GM23338 (cell line): ENCODE measurements at regions not wholly inside any gene's neighbourhood (a gene's known extent, or its start where the extent isn't known, plus 50 kb on each side); places are given as distances from the start of the nearest gene placed in this dataset.
A peak's percentile ranks its signal among the peaks of the same experiment; 100 is the strongest.

Source experiments
- ATAC-seq: fragments of 200-7000 bp; cut with Tn5 transposase; 3 replicates; pipeline ENCODE4 v1.9.1; 2020
- DNase-seq: peaks from one replicate; pipeline ENCODE4 v3.0.0-alpha.2; 2015; ENCODE audit warnings: low spot score
- H2AFZ ChIP-seq: fragments of 200-600 bp; sonication (generic); 2 replicates; pipeline ENCODE4 v1.8.0; 2016; ENCODE audit warnings: antibody characterized with exemption, mild to moderate bottlenecking, moderate library complexity
- H3F3A ChIP-seq: fragments of 200-600 bp; sonication (generic); replicated peaks from 2 replicates; pipeline ENCODE4 v1.8.0; 2017; ENCODE audit warnings: antibody characterized with exemption, mixed run types, low read depth
- H3K27ac ChIP-seq: fragments of 200-600 bp; sonication (generic); 2 replicates; pipeline ENCODE4 v1.6.1; 2016; ENCODE audit warnings: low read depth
- H3K27me3 ChIP-seq: fragments of 200-600 bp; sonication (generic); 2 replicates; pipeline ENCODE4 v1.8.0; 2016; ENCODE audit warnings: mild to moderate bottlenecking, mixed run types, moderate library complexity; ENCODE audit not compliant: insufficient read depth
- H3K36me3 ChIP-seq: fragments of 200-600 bp; sonication (generic); 2 replicates; pipeline ENCODE4 v1.8.0; 2016; ENCODE audit warnings: mild to moderate bottlenecking; ENCODE audit not compliant: insufficient read depth
- H3K4me1 ChIP-seq: fragments of 200-600 bp; sonication (generic); 2 replicates; pipeline ENCODE4 v1.8.0; 2016; ENCODE audit warnings: mild to moderate bottlenecking, moderate library complexity; ENCODE audit not compliant: insufficient read depth
- H3K4me2 ChIP-seq: fragments of 200-600 bp; sonication (generic); 2 replicates; pipeline ENCODE4 v1.7.1; 2017; ENCODE audit warnings: mixed run types
- H3K4me3 ChIP-seq: fragments of 200-600 bp; sonication (generic); 2 replicates; pipeline ENCODE4 v1.6.1; 2016; ENCODE audit warnings: mixed run types
- H3K79me2 ChIP-seq: fragments of 200-600 bp; sonication (generic); replicated peaks from 2 replicates; pipeline ENCODE4 v1.8.0; 2017; ENCODE audit warnings: mild to moderate bottlenecking; ENCODE audit not compliant: insufficient read depth
- H3K9me2 ChIP-seq: fragments of 200-600 bp; sonication (generic); 2 replicates; pipeline ENCODE4 v1.8.0; 2017; ENCODE audit not compliant: insufficient read depth
- H4K20me1 ChIP-seq: fragments of 200-600 bp; sonication (generic); replicated peaks from 2 replicates; pipeline ENCODE4 v1.8.0; 2017; ENCODE audit warnings: mild to moderate bottlenecking; ENCODE audit not compliant: insufficient read depth
- H3K27ac Mint-ChIP-seq: 2 replicates; pipeline ENCODE4 v1.8.0; 2020; ENCODE audit warnings: inconsistent platforms, mild to moderate bottlenecking, moderate library complexity, mixed read lengths
- H3K27me3 Mint-ChIP-seq: 3 replicates; pipeline ENCODE4 v1.8.0; 2022; ENCODE audit warnings: low read depth, mild to moderate bottlenecking, moderate library complexity, mixed read lengths, inconsistent platforms; ENCODE audit not compliant: insufficient read depth, poor library complexity
- H3K36me3 Mint-ChIP-seq: 3 replicates; pipeline ENCODE4 v1.8.0; 2021; ENCODE audit warnings: low read depth, mild to moderate bottlenecking, inconsistent platforms, moderate library complexity, mixed read lengths
- H3K4me1 Mint-ChIP-seq: 3 replicates; pipeline ENCODE4 v1.8.0; 2020; ENCODE audit warnings: mild to moderate bottlenecking, inconsistent platforms, mixed read lengths
- H3K4me3 Mint-ChIP-seq: 3 replicates; pipeline ENCODE4 v1.8.0; 2021; ENCODE audit warnings: moderate library complexity, mild to moderate bottlenecking, inconsistent platforms, mixed read lengths
- H3K9me3 Mint-ChIP-seq: 3 replicates; pipeline ENCODE4 v1.8.0; 2020; ENCODE audit warnings: moderate library complexity, mild to moderate bottlenecking, inconsistent platforms, mixed read lengths
- CREB1 ChIP-seq: fragments of 250-450 bp; sonication (Bioruptor Pico); IDR thresholded peaks from 2 replicates; pipeline ENCODE4 v1.5.0; 2020; ENCODE audit warnings: low read depth, mild to moderate bottlenecking, moderate library complexity
- EZH2 ChIP-seq: fragments of 200-600 bp; sonication (generic); IDR thresholded peaks from one replicate; pipeline ENCODE4 v1.8.0; 2017; ENCODE audit warnings: antibody characterized with exemption, mild to moderate bottlenecking, low read depth; ENCODE audit not compliant: unreplicated experiment
- EZH2phosphoT487 ChIP-seq: fragments of 200-600 bp; sonication (generic); IDR thresholded peaks from one replicate; pipeline ENCODE4 v1.8.1; 2018; ENCODE audit warnings: antibody characterized with exemption; ENCODE audit not compliant: unreplicated experiment
- JUNB ChIP-seq: IDR thresholded peaks from one replicate; pipeline ENCODE4 v1.6.1; 2016; ENCODE audit warnings: antibody characterized with exemption; ENCODE audit not compliant: unreplicated experiment
- STAT1 ChIP-seq: IDR thresholded peaks from one replicate; pipeline ENCODE4 v1.6.1; 2016; ENCODE audit warnings: antibody characterized with exemption; ENCODE audit not compliant: unreplicated experiment
- ZNF331 ChIP-seq: fragments of 250-450 bp; sonication (Bioruptor Pico); IDR thresholded peaks from 2 replicates; pipeline ENCODE4 v1.5.0; 2020; ENCODE audit warnings: low read depth, mild to moderate bottlenecking, moderate library complexity
- TF ChIP-seq, protein P1 (sequence below): IDR thresholded peaks from one replicate; pipeline ENCODE4 v1.6.1; 2018; ENCODE audit warnings: antibody characterized with exemption; ENCODE audit not compliant: unreplicated experiment
- TF ChIP-seq, protein P2 (sequence below): fragments of 250-450 bp; sonication (Bioruptor Pico); IDR thresholded peaks from 2 replicates; pipeline ENCODE4 v1.5.0; 2020; ENCODE audit warnings: mild to moderate bottlenecking, moderate library complexity

DNA sequence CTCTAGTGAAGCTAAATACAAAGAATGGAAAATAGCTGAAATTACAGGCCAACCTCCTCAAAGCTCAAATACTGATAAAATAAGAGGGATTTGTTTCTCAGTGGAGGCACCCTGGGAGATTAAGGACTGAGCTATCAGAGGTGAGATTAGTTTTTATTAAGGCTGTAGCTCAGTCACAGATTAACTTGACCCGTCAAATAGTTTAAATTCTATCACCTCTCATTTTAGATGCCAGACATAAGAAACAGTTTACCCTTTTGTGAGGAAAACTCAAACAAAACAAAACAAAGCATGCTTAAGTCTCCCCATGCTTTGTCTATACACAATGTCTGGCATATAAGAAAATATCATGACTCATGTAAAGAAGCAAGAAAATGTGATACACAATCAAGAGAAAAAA is 208.3 kb upstream of the PMFBP1 start:
- no peaks in the 10 kb centered on the region for H3K4me1 ChIP-seq
- H3K27ac Mint-ChIP-seq = peak overlapping the region; percentile 46; the same call in 1 of the 2 replicates
- H3K4me3 ChIP-seq = no peak overlapping the region
- DNase-seq = peak; percentile 8
- no peak for TF ChIP-seq EZH2phosphoT487
- TF ChIP-seq, protein P1, sequence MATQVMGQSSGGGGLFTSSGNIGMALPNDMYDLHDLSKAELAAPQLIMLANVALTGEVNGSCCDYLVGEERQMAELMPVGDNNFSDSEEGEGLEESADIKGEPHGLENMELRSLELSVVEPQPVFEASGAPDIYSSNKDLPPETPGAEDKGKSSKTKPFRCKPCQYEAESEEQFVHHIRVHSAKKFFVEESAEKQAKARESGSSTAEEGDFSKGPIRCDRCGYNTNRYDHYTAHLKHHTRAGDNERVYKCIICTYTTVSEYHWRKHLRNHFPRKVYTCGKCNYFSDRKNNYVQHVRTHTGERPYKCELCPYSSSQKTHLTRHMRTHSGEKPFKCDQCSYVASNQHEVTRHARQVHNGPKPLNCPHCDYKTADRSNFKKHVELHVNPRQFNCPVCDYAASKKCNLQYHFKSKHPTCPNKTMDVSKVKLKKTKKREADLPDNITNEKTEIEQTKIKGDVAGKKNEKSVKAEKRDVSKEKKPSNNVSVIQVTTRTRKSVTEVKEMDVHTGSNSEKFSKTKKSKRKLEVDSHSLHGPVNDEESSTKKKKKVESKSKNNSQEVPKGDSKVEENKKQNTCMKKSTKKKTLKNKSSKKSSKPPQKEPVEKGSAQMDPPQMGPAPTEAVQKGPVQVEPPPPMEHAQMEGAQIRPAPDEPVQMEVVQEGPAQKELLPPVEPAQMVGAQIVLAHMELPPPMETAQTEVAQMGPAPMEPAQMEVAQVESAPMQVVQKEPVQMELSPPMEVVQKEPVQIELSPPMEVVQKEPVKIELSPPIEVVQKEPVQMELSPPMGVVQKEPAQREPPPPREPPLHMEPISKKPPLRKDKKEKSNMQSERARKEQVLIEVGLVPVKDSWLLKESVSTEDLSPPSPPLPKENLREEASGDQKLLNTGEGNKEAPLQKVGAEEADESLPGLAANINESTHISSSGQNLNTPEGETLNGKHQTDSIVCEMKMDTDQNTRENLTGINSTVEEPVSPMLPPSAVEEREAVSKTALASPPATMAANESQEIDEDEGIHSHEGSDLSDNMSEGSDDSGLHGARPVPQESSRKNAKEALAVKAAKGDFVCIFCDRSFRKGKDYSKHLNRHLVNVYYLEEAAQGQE = no peak
- no peaks in the 10 kb centered on the region for H3K79me2 ChIP-seq
- no peak overlapping the region for H3K27ac ChIP-seq
- H3K4me3 Mint-ChIP-seq = no peak overlapping the region
- H3K36me3 Mint-ChIP-seq = no peaks in the 10 kb centered on the region
- no peaks in the 10 kb centered on the region for H3K9me3 Mint-ChIP-seq
- no peaks in the 10 kb centered on the region for H3K27me3 ChIP-seq
- H3K4me1 Mint-ChIP-seq = peaks cover 4% of the 10 kb centered on the region; the same call in 2 of the 3 replicates
- H3K4me2 ChIP-seq = no peak overlapping the region
- no peak overlapping the region for H2AFZ ChIP-seq
- no peaks in the 10 kb centered on the region for H3K27me3 Mint-ChIP-seq
- H3K9me2 ChIP-seq = peaks cover 11% of the 10 kb centered on the region
- no peaks in the 10 kb centered on the region for H4K20me1 ChIP-seq
- ATAC-seq = no peak
- no peaks in the 10 kb centered on the region for H3F3A ChIP-seq
- 0 out of 2 replicates have a peak, but pooled peaks cover 1% of the 10 kb centered on the region for H3K36me3 ChIP-seq

DNA sequence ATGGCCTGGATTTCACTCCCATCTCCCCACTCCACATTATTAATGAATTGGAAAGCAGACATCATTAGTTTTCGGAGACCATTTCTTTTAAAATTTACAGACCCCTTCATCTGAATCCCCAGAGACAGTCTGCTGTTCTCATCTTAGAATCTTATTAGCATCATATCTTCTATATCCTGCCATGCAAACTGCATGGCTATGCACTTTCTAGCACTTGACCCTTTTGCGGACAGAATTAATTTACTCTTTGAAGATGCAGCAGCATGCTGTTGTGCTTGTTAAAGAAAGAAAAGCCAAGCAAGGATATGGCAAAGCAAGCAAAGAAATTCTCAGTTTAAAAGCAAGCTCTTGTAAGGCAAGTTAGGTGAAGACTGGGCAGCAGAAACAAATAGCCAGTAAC is 201.2 kb upstream of the PMFBP1 start:
- Histone ChIP-seq H4K20me1 (no peaks in the 10 kb centered on the region), H3K4me2 (no peak overlapping the region), H3K27me3 (no peaks in the 10 kb centered on the region), H3K4me3 (no peak overlapping the region), H3K79me2 (no peaks in the 10 kb centered on the region), H3K9me2 (peaks cover 14% of the 10 kb centered on the region), H3K27ac (no peak overlapping the region), H3K4me1 (peaks cover 33% of the 10 kb centered on the region), H3F3A (no peaks in the 10 kb centered on the region), H3K36me3 (no peaks in the 10 kb centered on the region), H2AFZ (no peak overlapping the region)
- peaks cover 1% of the 10 kb centered on the region for H3K27me3 Mint-ChIP-seq
- no peaks in the 10 kb centered on the region for H3K36me3 Mint-ChIP-seq
- H3K4me3 Mint-ChIP-seq = no peak overlapping the region
- H3K27ac Mint-ChIP-seq = no peak overlapping the region
- peaks cover 38% of the 10 kb centered on the region; the same call in 2 of the 3 replicates for H3K4me1 Mint-ChIP-seq
- H3K9me3 Mint-ChIP-seq = no peaks in the 10 kb centered on the region
- ATAC-seq (no peak), DNase-seq (no peak)
- TF ChIP-seq EZH2 (no peak), JUNB (no peak), CREB1 (CRISPR knock-in tag) (no peak), ZNF331 (CRISPR knock-in tag) (no peak), EZH2phosphoT487 (no peak), STAT1 (no peak)
- TF ChIP-seq, protein P1 = no peak
- TF ChIP-seq, protein P2, sequence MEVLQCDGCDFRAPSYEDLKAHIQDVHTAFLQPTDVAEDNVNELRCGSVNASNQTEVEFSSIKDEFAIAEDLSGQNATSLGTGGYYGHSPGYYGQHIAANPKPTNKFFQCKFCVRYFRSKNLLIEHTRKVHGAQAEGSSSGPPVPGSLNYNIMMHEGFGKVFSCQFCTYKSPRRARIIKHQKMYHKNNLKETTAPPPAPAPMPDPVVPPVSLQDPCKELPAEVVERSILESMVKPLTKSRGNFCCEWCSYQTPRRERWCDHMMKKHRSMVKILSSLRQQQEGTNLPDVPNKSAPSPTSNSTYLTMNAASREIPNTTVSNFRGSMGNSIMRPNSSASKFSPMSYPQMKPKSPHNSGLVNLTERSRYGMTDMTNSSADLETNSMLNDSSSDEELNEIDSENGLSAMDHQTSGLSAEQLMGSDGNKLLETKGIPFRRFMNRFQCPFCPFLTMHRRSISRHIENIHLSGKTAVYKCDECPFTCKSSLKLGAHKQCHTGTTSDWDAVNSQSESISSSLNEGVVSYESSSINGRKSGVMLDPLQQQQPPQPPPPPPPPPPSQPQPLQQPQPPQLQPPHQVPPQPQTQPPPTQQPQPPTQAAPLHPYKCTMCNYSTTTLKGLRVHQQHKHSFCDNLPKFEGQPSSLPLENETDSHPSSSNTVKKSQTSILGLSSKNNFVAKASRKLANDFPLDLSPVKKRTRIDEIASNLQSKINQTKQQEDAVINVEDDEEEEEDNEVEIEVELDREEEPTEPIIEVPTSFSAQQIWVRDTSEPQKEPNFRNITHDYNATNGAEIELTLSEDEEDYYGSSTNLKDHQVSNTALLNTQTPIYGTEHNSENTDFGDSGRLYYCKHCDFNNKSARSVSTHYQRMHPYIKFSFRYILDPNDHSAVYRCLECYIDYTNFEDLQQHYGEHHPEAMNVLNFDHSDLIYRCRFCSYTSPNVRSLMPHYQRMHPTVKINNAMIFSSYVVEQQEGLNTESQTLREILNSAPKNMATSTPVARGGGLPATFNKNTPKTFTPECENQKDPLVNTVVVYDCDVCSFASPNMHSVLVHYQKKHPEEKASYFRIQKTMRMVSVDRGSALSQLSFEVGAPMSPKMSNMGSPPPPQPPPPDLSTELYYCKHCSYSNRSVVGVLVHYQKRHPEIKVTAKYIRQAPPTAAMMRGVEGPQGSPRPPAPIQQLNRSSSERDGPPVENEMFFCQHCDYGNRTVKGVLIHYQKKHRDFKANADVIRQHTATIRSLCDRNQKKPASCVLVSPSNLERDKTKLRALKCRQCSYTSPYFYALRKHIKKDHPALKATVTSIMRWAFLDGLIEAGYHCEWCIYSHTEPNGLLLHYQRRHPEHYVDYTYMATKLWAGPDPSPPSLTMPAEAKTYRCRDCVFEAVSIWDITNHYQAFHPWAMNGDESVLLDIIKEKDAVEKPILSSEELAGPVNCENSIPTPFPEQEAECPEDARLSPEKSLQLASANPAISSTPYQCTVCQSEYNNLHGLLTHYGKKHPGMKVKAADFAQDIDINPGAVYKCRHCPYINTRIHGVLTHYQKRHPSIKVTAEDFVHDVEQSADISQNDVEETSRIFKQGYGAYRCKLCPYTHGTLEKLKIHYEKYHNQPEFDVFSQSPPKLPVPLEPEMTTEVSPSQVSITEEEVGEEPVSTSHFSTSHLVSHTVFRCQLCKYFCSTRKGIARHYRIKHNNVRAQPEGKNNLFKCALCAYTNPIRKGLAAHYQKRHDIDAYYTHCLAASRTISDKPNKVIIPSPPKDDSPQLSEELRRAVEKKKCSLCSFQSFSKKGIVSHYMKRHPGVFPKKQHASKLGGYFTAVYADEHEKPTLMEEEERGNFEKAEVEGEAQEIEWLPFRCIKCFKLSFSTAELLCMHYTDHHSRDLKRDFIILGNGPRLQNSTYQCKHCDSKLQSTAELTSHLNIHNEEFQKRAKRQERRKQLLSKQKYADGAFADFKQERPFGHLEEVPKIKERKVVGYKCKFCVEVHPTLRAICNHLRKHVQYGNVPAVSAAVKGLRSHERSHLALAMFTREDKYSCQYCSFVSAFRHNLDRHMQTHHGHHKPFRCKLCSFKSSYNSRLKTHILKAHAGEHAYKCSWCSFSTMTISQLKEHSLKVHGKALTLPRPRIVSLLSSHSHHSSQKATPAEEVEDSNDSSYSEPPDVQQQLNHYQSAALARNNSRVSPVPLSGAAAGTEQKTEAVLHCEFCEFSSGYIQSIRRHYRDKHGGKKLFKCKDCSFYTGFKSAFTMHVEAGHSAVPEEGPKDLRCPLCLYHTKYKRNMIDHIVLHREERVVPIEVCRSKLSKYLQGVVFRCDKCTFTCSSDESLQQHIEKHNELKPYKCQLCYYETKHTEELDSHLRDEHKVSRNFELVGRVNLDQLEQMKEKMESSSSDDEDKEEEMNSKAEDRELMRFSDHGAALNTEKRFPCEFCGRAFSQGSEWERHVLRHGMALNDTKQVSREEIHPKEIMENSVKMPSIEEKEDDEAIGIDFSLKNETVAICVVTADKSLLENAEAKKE = no peak
